H1 (cell line): ENCODE measurements at regions not wholly inside any gene's neighbourhood (a gene's known extent, or its start where the extent isn't known, plus 50 kb on each side); places are given as distances from the start of the nearest gene placed in this dataset.

ENCODE experiments used
- ATF3 ChIP-seq: IDR thresholded peaks from 2 replicates; pipeline ENCODE4 v1.6.1; 2011; ENCODE audit warnings: low read depth, mild to moderate bottlenecking, low read length; ENCODE audit not compliant: insufficient read depth
- CHD1 ChIP-seq: IDR thresholded peaks from 2 replicates; pipeline ENCODE4 v1.6.1; 2012; ENCODE audit warnings: low read depth, low read length, improper control_type of control experiment
- CHD2 ChIP-seq: IDR thresholded peaks from 2 replicates; pipeline ENCODE4 v1.6.1; 2012; ENCODE audit warnings: low read length, improper control_type of control experiment
- CTCF ChIP-seq, 3 experiments: IDR thresholded peaks; 1 replicate in 2 of 3; 2 replicates in 1 of 3; pipeline versions ENCODE4 v1.5.1 to v1.6.1; 2011; ENCODE audit warnings: low read length in 3 of 3, mild to moderate bottlenecking in 3 of 3, inconsistent platforms in 2 of 3, low read depth in 1 of 3, moderate library complexity in 1 of 3; ENCODE audit not compliant: insufficient read depth in 1 of 3; ENCODE audit errors: control extremely low read depth in 1 of 3
- EP300 ChIP-seq, 2 experiments: IDR thresholded peaks; 1 replicate in 1 of 2; 2 replicates in 1 of 2; pipeline ENCODE4 v1.6.1; 2011 to 2012; ENCODE audit warnings: low read depth in 2 of 2, low read length in 2 of 2, mild to moderate bottlenecking in 2 of 2, borderline replicate concordance in 1 of 2, inconsistent platforms in 1 of 2, moderate library complexity in 1 of 2
- GABPA ChIP-seq: IDR thresholded peaks from 2 replicates; pipeline ENCODE4 v1.6.1; 2011; ENCODE audit warnings: mild to moderate bottlenecking, low read length, moderate library complexity, borderline replicate concordance; ENCODE audit not compliant: insufficient read depth
- POLR2A ChIP-seq, 2 experiments: IDR thresholded peaks; 1 replicate in 1 of 2; 2 replicates in 1 of 2; pipeline ENCODE4 v1.6.1; 2011; ENCODE audit warnings: low read depth in 2 of 2, low read length in 2 of 2, mild to moderate bottlenecking in 2 of 2; ENCODE audit errors: control extremely low read depth in 1 of 2
- POLR2AphosphoS5 ChIP-seq: IDR thresholded peaks from 2 replicates; pipeline ENCODE4 v1.6.1; 2011; ENCODE audit warnings: low read depth, low read length
- RBBP5 ChIP-seq: IDR thresholded peaks from 2 replicates; pipeline ENCODE4 v1.7.1; 2012; ENCODE audit warnings: low read depth, mild to moderate bottlenecking, inconsistent platforms, low read length, moderate library complexity, borderline replicate concordance
- RFX5 ChIP-seq: IDR thresholded peaks from 2 replicates; pipeline ENCODE4 v1.6.1; 2011; ENCODE audit warnings: low read depth, low read length, improper control_type of control experiment, borderline replicate concordance
- USF2 ChIP-seq: IDR thresholded peaks from 2 replicates; pipeline ENCODE4 v1.6.1; 2011; ENCODE audit warnings: low read length, improper control_type of control experiment

GRCh38 chr12:58602179-58602578 is 318.1 kb downstream of the LRIG3 start:
- TF ChIP-seq POLR2A (IDR thresholded peaks at IDR 0.05; ENCODE audit: control extremely low read depth in 1 of 2, low read depth in 2 of 2, low read length in 2 of 2) (no peak), EP300 (IDR thresholded peaks at IDR 0.05; ENCODE audit: borderline replicate concordance in 1 of 2, low read depth in 2 of 2, low read length in 2 of 2) (no peak), CHD2 (no peak), CTCF (IDR thresholded peaks at IDR 0.05; ENCODE audit: control extremely low read depth in 1 of 3, insufficient read depth in 1 of 3, low read depth in 1 of 3, low read length in 3 of 3) (no peak), USF2 (no peak), ATF3 (no peak), CHD1 (no peak), RBBP5 (no peak), POLR2AphosphoS5 (no peak), GABPA (no peak), RFX5 (no peak)
